DMS 273 (cell line): ENCODE measurements at regions not wholly inside any gene's neighbourhood (a gene's known extent, or its start where the extent isn't known, plus 50 kb on each side); places are given as distances from the start of the nearest gene placed in this dataset.

Experiments used
- DNase-seq: peaks from one replicate; lab custom pipeline; 2025; ENCODE audit not compliant: unreplicated experiment; lab: John Stamatoyannopoulos, UW

GRCh38 chr1:30638811-30639210 is 84.6 kb downstream of the MATN1 start:
- no peak for DNase-seq

GRCh38 chr1:30638086-30638485 is 85.3 kb downstream of the MATN1 start:
- DNase-seq = no peak

GRCh38 chr1:30637183-30637980 is 86.0 kb downstream of the MATN1 start:
- DNase-seq = no peak

- no peak for DNase-seq
Measured at GRCh38 chr1:30636621-30637020, 86.8 kb downstream of the MATN1 start.

GRCh38 chr1:30635391-30635975 is 87.9 kb downstream of the MATN1 start:
- DNase-seq = no peak

- no peak for DNase-seq
Measured at GRCh38 chr1:30634507-30634906, 88.9 kb downstream of the MATN1 start.

GRCh38 chr1:30633294-30633693 is 90.1 kb downstream of the MATN1 start:
- no peak for DNase-seq

GRCh38 chr1:30632481-30632880 is 90.9 kb downstream of the MATN1 start:
- DNase-seq = no peak

GRCh38 chr1:30631700-30632099 is 91.7 kb downstream of the MATN1 start:
- DNase-seq = no peak

- no peak for DNase-seq
Measured at GRCh38 chr1:30629501-30629900, 93.9 kb downstream of the MATN1 start.

- no peak for DNase-seq
Measured at GRCh38 chr1:30627994-30628393, 95.4 kb downstream of the MATN1 start.

GRCh38 chr1:30627206-30627605 is 96.2 kb downstream of the MATN1 start:
- no peak for DNase-seq

GRCh38 chr1:30623431-30623830 is 100.0 kb downstream of the MATN1 start:
- DNase-seq = no peak

- DNase-seq = no peak
Measured at GRCh38 chr1:30619619-30620018, 103.8 kb downstream of the MATN1 start.

- DNase-seq = no peak
Measured at GRCh38 chr1:30618335-30618747, 105.0 kb downstream of the MATN1 start.

- no peak for DNase-seq
Measured at GRCh38 chr1:30616759-30617158, 106.6 kb downstream of the MATN1 start.

GRCh38 chr1:30615816-30616590 is 107.4 kb downstream of the MATN1 start:
- no peak for DNase-seq

- DNase-seq = no peak
Measured at GRCh38 chr1:30615076-30615795, 108.1 kb downstream of the MATN1 start.

- no peak for DNase-seq
Measured at GRCh38 chr1:30613188-30613587, 110.2 kb downstream of the MATN1 start.

- DNase-seq = peak; percentile 53
Measured at GRCh38 chr1:30612536-30613065, 110.8 kb downstream of the MATN1 start.

GRCh38 chr1:30611741-30612309 is 111.6 kb downstream of the MATN1 start:
- DNase-seq = no peak
